SK-N-SH treated with all-trans-retinoic acid at 6 μM for 48 hours (cell line): ENCODE measurements at regions not wholly inside any gene's neighbourhood (a gene's known extent, or its start where the extent isn't known, plus 50 kb on each side); places are given as distances from the start of the nearest gene placed in this dataset.

Experiments used
- ATAC-seq: fragments of 200-7000 bp; cut with Tn5 transposase; 3 replicates; pipeline ENCODE4 v1.9.1; 2020; ENCODE audit warnings: mild to moderate bottlenecking, moderate library complexity
- ARNTL ChIP-seq: fragments of 450-650 bp; formaldehyde crosslinking; IDR thresholded peaks from 2 replicates; pipeline ENCODE4 v1.5.0; 2020; ENCODE audit warnings: low read depth, mild to moderate bottlenecking, moderate library complexity, borderline replicate concordance
- CREB5 ChIP-seq: fragments of 250-450 bp; sonication (Bioruptor Pico); IDR thresholded peaks from 2 replicates; pipeline ENCODE4 v1.5.1; 2020; ENCODE audit warnings: low read depth, mild to moderate bottlenecking, moderate library complexity
- CSDC2 ChIP-seq: fragments of 250-450 bp; sonication (Bioruptor Pico); IDR thresholded peaks from 2 replicates; pipeline ENCODE4 v1.5.0; 2020; ENCODE audit warnings: mild to moderate bottlenecking, moderate library complexity
- ESRRG ChIP-seq: fragments of 250-450 bp; sonication (Bioruptor Pico); IDR thresholded peaks from 2 replicates; pipeline ENCODE4 v1.6.1; 2021; ENCODE audit warnings: mild to moderate bottlenecking
- GLIS3 ChIP-seq: fragments of 250-450 bp; sonication (Bioruptor Pico); IDR thresholded peaks from 2 replicates; pipeline ENCODE4 v1.5.0; 2020; ENCODE audit warnings: mild to moderate bottlenecking, moderate library complexity
- ISL1 ChIP-seq: fragments of 250-450 bp; sonication (Bioruptor Pico); IDR thresholded peaks from 2 replicates; pipeline ENCODE4 v2.1.2; 2022; ENCODE audit warnings: mild to moderate bottlenecking, moderate library complexity
- OSR1 ChIP-seq: fragments of 250-450 bp; sonication (Bioruptor Pico); IDR thresholded peaks from 2 replicates; pipeline ENCODE4 v1.8.0; 2022; ENCODE audit warnings: moderate library complexity, mild to moderate bottlenecking, inconsistent platforms
- PATZ1 ChIP-seq: fragments of 250-450 bp; sonication (Bioruptor Pico); IDR thresholded peaks from 2 replicates; pipeline ENCODE4 v1.8.0; 2020; ENCODE audit warnings: mild to moderate bottlenecking, moderate library complexity, borderline replicate concordance
- RARB ChIP-seq: fragments of 250-450 bp; sonication (Bioruptor Pico); IDR thresholded peaks from 2 replicates; pipeline ENCODE4 v1.8.0; 2021; ENCODE audit warnings: mild to moderate bottlenecking, moderate library complexity
- SNAI2 ChIP-seq: fragments of 250-450 bp; sonication (Bioruptor Pico); IDR thresholded peaks from 2 replicates; pipeline ENCODE4 v1.5.0; 2020; ENCODE audit warnings: mild to moderate bottlenecking, moderate library complexity
- TCF4 ChIP-seq: fragments of 250-450 bp; sonication (Bioruptor Pico); IDR thresholded peaks from 2 replicates; pipeline ENCODE4 v1.8.0; 2021; ENCODE audit warnings: mild to moderate bottlenecking, moderate library complexity, borderline replicate concordance
- TOX ChIP-seq: fragments of 250-450 bp; sonication (Bioruptor Pico); IDR thresholded peaks from 2 replicates; pipeline ENCODE4 v1.8.0; 2021; ENCODE audit warnings: mild to moderate bottlenecking, moderate library complexity, borderline replicate concordance
- ZC3H10 ChIP-seq: fragments of 250-450 bp; sonication (Bioruptor Pico); IDR thresholded peaks from 2 replicates; pipeline ENCODE4 v1.5.1; 2021; ENCODE audit warnings: mild to moderate bottlenecking, moderate library complexity
- ZFP3 ChIP-seq: fragments of 250-450 bp; sonication (Bioruptor Pico); IDR thresholded peaks from 2 replicates; pipeline ENCODE4 v1.5.0; 2020; ENCODE audit warnings: mild to moderate bottlenecking, moderate library complexity
- ZFP30 ChIP-seq: fragments of 450-650 bp; formaldehyde crosslinking; IDR thresholded peaks from 2 replicates; pipeline ENCODE4 v1.5.0; 2022; ENCODE audit warnings: mild to moderate bottlenecking, moderate library complexity
- ZNF565 ChIP-seq: fragments of 450-650 bp; formaldehyde crosslinking; conservative IDR thresholded peaks from 2 replicates; pipeline ENCODE4 v1.5.0; 2020; ENCODE audit warnings: low read depth, mild to moderate bottlenecking, moderate library complexity
- ZNF70 ChIP-seq: fragments of 450-650 bp; formaldehyde crosslinking; IDR thresholded peaks from 2 replicates; pipeline ENCODE4 v1.5.0; 2020; ENCODE audit warnings: mild to moderate bottlenecking, moderate library complexity
- ZNF8 ChIP-seq: fragments of 450-650 bp; formaldehyde crosslinking; IDR thresholded peaks from 2 replicates; pipeline ENCODE4 v1.5.0; 2020; ENCODE audit warnings: mild to moderate bottlenecking, moderate library complexity
- TF ChIP-seq, protein P1 (sequence below): fragments of 250-450 bp; sonication (Bioruptor Pico); IDR thresholded peaks from 2 replicates; pipeline ENCODE4 v1.8.0; 2021; ENCODE audit warnings: low read depth, mild to moderate bottlenecking, moderate library complexity, borderline replicate concordance
- TF ChIP-seq, protein P2 (sequence below): fragments of 250-450 bp; sonication (Bioruptor Pico); IDR thresholded peaks from 2 replicates; pipeline ENCODE4 v1.5.0; 2020; ENCODE audit warnings: mild to moderate bottlenecking, moderate library complexity
- TF ChIP-seq, protein P3 (sequence below): fragments of 250-450 bp; sonication (Bioruptor Pico); IDR thresholded peaks from 2 replicates; pipeline ENCODE4 v1.5.1; 2021; ENCODE audit warnings: mild to moderate bottlenecking, moderate library complexity

DNA sequence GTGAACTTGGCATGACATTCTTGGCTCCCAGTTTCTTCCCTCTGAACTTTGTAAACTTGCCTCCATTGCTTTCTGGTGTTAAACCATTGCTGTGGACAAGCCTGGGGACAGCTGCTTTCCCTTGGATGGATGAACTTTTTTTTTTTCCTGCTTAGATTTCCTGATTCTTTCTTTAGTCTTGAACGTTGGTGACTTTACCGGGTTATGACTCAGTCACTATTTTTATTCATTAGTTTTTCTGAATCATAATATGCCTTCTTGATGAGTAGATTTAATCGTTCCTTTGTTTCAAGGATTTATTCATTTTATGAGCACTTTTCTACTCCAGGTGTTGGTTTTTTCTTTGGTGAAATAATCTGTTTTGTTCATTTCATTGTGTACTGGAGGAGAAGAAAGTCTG, 155.0 kb upstream of the RTL1 start:
- no peak for TF ChIP-seq ZFP30 (CRISPR knock-in tag)
- TF ChIP-seq GLIS3, result no peak
- TF ChIP-seq ARNTL (CRISPR knock-in tag), result no peak
- TF ChIP-seq ZFP3 (CRISPR knock-in tag), result no peak
- TF ChIP-seq ISL1, result no peak
- TF ChIP-seq, protein P1, sequence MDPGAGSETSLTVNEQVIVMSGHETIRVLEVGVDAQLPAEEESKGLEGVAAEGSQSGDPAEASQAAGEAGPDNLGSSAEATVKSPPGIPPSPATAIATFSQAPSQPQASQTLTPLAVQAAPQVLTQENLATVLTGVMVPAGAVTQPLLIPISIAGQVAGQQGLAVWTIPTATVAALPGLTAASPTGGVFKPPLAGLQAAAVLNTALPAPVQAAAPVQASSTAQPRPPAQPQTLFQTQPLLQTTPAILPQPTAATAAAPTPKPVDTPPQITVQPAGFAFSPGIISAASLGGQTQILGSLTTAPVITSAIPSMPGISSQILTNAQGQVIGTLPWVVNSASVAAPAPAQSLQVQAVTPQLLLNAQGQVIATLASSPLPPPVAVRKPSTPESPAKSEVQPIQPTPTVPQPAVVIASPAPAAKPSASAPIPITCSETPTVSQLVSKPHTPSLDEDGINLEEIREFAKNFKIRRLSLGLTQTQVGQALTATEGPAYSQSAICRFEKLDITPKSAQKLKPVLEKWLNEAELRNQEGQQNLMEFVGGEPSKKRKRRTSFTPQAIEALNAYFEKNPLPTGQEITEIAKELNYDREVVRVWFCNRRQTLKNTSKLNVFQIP, result no peak
- no peak for TF ChIP-seq ZNF8
- TF ChIP-seq OSR1 (CRISPR knock-in tag), result no peak
- no peak for TF ChIP-seq CSDC2 (CRISPR knock-in tag)
- TF ChIP-seq ZNF565 (CRISPR knock-in tag), result no peak
- ATAC-seq, result no peak

GRCh38 chr14:101060171-101060601, 156.7 kb upstream of the RTL1 start:
- ATAC-seq, result no peak

GRCh38 chr14:101061411-101062064, 158.0 kb upstream of the RTL1 start:
- TF ChIP-seq ZNF8, result no peak
- no peak for TF ChIP-seq ZNF70
- TF ChIP-seq TCF4 (CRISPR knock-in tag), result no peak
- no peak for TF ChIP-seq CSDC2 (CRISPR knock-in tag)
- TF ChIP-seq SNAI2 (CRISPR knock-in tag), result no peak
- TF ChIP-seq OSR1 (CRISPR knock-in tag), result no peak
- no peak for TF ChIP-seq TOX (CRISPR knock-in tag)
- TF ChIP-seq PATZ1, result no peak
- TF ChIP-seq CREB5, result no peak
- TF ChIP-seq, protein P2, sequence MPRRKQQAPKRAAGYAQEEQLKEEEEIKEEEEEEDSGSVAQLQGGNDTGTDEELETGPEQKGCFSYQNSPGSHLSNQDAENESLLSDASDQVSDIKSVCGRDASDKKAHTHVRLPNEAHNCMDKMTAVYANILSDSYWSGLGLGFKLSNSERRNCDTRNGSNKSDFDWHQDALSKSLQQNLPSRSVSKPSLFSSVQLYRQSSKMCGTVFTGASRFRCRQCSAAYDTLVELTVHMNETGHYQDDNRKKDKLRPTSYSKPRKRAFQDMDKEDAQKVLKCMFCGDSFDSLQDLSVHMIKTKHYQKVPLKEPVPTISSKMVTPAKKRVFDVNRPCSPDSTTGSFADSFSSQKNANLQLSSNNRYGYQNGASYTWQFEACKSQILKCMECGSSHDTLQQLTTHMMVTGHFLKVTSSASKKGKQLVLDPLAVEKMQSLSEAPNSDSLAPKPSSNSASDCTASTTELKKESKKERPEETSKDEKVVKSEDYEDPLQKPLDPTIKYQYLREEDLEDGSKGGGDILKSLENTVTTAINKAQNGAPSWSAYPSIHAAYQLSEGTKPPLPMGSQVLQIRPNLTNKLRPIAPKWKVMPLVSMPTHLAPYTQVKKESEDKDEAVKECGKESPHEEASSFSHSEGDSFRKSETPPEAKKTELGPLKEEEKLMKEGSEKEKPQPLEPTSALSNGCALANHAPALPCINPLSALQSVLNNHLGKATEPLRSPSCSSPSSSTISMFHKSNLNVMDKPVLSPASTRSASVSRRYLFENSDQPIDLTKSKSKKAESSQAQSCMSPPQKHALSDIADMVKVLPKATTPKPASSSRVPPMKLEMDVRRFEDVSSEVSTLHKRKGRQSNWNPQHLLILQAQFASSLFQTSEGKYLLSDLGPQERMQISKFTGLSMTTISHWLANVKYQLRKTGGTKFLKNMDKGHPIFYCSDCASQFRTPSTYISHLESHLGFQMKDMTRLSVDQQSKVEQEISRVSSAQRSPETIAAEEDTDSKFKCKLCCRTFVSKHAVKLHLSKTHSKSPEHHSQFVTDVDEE (CRISPR knock-in tag), result no peak
- TF ChIP-seq RARB (CRISPR knock-in tag), result no peak
- TF ChIP-seq ARNTL (CRISPR knock-in tag), result no peak
- no peak for TF ChIP-seq ISL1
- TF ChIP-seq, protein P3, sequence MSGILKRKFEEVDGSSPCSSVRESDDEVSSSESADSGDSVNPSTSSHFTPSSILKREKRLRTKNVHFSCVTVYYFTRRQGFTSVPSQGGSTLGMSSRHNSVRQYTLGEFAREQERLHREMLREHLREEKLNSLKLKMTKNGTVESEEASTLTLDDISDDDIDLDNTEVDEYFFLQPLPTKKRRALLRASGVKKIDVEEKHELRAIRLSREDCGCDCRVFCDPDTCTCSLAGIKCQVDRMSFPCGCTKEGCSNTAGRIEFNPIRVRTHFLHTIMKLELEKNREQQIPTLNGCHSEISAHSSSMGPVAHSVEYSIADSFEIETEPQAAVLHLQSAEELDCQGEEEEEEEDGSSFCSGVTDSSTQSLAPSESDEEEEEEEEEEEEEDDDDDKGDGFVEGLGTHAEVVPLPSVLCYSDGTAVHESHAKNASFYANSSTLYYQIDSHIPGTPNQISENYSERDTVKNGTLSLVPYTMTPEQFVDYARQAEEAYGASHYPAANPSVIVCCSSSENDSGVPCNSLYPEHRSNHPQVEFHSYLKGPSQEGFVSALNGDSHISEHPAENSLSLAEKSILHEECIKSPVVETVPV (CRISPR knock-in tag), result no peak
- TF ChIP-seq GLIS3, result no peak
- no peak for TF ChIP-seq ZNF565 (CRISPR knock-in tag)
- TF ChIP-seq, protein P1, result no peak
- TF ChIP-seq ZC3H10 (CRISPR knock-in tag), result no peak
- no peak for TF ChIP-seq ESRRG
- ATAC-seq, result no peak

More at GRCh38 chr14:101060171-101060601, 156.7 kb upstream of the RTL1 start:
- TF ChIP-seq ZFP3 (CRISPR knock-in tag) (no peak), TOX (CRISPR knock-in tag) (no peak), ESRRG (no peak), ZNF8 (no peak)
